Activated CD4-positive, alpha-beta T cell treated with anti-CD3 and anti-CD28 coated beads for 24 hours (primary cell): ENCODE measurements at regions not wholly inside any gene's neighbourhood (a gene's known extent, or its start where the extent isn't known, plus 50 kb on each side); places are given as distances from the start of the nearest gene placed in this dataset.

Experiments
- DNase-seq, 2 donors: peaks; one replicate each; pipeline ENCODE4 v3.0.0-alpha.2; 2020; ENCODE audit warnings: low read depth in 2 of 2

- DNase-seq = no peak
These were observed 176.3 kb upstream of the TCERG1L start for GRCh38 chr10:131487822-131488221.

DNA sequence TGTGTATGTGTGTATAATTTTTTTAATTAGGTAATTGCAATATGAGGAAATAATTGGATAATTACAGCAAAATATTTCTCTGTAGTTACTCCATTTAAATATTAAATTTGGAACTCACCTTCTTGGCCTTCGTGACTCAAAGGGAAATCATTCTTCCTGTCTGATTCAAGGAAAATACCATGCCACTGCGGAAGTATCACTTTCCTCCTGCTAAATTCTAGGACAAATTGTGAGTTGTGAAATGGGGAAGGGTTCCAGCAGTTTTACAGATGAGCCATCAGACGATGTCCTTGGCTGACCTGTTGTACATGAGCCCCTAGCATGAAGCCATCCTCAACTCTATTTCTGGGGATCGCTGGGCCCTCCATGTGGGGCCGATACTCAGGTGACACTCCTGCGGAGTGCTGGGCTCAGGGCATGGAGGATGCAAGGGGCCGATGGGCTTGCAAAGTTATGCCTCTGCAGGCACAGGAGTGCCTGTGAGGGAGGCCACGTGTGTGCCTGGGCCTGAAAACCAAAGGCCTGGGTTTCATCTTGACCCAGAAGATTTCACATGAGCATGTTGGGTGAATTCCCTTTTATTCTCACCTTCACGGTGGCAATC, 179.6 kb upstream of the TCERG1L start:
- no peak for DNase-seq

DNA sequence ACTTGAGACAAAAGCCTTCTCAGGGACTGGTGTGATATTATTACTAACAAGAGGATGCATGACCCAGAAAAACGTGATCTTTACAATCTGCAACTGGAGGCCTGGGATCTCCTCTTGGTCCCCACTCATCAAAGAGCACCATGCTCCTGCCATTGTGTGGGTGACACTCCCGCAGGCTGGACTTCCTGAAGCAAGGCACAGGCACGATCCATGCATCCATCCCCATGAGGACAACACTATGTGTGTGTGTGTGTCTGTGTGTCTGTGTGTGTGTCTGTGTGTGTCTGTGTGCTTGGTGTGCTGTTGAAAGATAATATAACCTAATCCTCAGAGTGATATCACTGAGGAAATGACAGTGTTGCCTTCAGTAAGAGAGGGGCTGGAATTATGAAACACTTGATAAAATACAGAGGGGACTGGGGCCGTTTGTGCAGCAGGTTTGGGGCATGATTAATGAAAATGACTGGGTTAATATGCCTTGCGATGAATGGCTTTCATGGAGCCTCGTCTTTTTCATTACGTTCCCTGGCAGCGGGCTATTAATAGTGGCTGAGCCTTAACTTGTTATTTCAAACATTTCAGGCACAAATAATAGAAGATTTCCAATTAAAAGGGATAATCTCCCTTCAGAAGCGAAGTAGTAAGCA, 180.8 kb upstream of the TCERG1L start:
- no peak for DNase-seq

DNA sequence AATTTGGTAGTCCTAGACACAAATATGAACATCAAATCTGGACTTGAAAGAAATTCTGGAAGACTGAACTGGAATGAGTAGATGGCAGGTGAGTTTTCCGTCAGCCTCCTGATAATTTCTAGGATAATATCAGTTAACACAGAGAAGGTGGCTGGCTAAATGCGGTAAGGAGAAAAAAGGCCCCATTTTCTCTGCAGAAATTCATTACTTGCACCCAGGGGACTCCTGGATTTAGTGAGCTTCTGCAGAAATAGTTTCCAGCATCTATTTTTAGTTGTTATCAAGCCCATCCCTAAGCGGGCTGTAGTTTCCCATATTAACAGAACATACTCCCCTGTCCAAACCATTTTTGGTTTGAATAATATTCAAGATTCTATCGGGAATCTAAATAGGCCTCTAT, 181.9 kb upstream of the TCERG1L start:
- DNase-seq = no peak

DNA sequence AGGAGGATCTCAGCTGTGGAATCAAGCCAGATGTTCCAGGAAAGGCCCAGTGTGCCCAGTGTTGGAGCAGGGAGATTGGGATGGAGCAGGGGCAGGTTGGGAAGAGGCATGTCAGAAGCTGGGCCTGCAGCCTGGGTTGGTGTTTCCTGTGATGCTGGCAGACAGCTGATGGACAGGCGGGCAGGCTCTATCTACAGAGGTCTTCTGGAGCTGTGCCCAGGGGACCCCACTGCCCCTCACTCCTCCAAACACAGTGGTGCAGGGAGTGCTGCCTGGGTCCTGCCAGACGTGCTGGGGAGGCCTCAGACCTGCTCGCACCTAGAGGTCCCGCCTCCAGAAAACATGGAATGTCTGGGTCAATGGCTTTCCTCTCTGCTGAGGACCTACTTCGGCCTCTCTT, 182.9 kb upstream of the TCERG1L start:
- no peak for DNase-seq

DNA sequence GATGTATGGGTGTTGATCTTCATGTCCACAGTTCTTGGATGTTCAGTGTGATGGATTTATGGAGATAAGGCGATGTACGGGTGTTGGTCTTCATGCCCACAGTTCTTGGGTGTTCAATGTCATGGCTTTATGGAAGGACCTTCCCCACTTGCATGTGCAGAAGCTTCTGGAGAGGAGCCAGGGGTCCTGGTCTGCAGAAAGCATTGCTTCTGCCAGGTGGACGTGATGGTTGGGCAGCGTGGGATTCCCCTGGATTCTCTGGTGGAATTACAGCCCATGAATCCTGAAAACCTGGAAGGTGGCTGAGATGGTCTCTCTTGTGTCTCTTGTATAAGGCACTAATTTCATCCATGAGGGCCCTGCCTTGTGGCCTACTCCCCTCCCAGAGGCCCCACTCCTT, 183.7 kb upstream of the TCERG1L start:
- DNase-seq = no peak

DNA sequence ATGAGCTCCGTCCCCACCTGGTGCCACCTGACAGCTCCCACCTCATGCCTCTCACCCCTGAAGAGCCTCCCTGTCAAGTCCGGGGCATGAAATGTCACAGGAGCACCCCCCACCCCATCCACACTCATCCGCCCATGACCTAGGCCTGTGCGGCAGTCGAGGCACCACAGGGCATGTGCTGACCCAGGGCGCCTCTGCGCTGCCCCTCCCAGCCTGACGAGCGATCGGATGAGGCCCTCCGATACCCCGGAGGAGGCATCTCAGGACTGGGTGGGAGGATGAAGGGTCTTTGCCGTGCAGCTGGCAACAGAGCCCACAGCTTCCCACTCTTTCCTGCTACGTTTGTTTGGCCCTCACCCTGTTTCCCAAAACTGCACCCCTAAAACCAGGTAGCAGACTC, 184.4 kb upstream of the TCERG1L start:
- no peak for DNase-seq

- no peak for DNase-seq
These were observed 185.0 kb upstream of the TCERG1L start for GRCh38 chr10:131496351-131497052.

GRCh38 chr10:131499566-131499965, 188.0 kb upstream of the TCERG1L start:
- no peak for DNase-seq

DNA sequence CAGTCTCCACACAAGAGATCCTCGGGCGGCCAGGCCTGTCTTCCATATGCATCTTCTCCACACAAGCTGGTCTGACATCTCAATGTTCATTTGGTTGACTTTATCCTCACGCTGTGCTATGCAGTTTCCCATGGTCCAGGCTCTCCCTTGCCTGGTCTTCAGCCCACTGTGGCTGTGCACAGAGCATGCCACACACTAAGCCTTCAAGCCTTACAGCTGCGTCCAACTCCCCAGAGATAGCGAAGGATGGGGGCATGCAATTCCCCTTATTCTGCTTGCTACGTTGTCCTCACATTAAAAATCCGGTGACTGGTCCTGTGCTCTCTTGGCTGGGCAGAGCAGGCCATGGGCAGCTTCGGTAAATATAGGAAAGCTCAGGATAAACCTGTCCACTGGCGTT, 188.7 kb upstream of the TCERG1L start:
- no peak for DNase-seq

DNA sequence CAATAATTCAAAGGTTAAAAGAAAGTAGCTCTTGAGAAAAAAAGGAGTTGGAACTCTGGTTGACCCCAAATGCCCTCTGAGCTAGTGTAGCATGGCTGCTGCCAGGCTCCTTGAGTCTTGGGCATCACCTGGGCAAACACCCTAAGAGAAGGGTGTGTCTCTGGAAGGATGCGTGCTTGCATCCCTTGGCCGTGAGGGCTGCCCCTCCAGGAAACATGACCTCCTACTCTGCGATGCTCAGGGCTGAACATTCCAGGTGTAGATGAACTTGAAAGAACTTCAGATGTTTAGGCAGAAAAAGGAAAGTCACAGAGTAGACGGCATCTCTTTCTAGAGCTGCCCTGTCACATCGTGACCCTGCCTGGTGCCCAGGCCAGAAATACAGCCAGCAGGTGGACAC, 189.4 kb upstream of the TCERG1L start:
- no peak for DNase-seq

DNA sequence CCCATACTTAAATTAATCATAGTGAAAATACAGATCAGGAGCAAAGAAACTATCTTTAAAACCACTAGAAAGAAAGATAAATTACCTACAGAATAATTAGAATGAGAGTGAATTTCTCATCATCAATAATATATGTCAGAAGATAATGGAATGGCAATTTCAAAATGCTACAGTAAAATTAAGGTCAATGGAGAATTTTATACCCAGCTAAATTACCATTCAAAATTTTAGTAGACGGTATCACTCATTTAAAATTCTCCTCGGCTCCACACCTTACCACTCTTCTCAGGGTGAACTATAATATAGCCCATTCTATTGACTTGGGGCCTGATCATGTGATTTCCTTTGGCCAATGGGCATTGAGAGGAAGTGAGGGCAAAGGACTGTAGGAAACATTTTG, 192.5 kb upstream of the TCERG1L start:
- DNase-seq = no peak

GRCh38 chr10:131511391-131511790, 199.9 kb upstream of the TCERG1L start:
- no peak for DNase-seq

DNA sequence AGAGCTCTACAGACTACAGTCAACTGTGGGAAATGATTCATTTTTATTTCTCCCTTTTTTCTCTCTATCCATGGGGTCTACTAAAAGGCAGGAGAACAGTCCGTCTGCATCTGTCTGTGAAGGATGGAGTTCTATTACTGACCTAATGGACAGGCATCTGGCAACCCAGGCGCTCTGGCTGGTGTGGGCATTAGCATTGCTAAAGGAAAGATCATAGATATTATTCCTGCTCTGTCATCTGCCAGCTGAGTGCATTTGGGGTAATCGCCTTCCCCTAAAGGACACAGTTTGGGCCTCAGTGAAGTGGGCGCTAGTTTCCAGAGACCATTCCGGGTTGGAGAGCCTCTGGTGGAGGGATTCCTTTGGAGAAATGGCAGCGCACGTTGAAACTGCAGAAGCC, 201.3 kb upstream of the TCERG1L start:
- DNase-seq = no peak

GRCh38 chr10:131513445-131513844, 201.9 kb upstream of the TCERG1L start:
- DNase-seq = no peak

DNA sequence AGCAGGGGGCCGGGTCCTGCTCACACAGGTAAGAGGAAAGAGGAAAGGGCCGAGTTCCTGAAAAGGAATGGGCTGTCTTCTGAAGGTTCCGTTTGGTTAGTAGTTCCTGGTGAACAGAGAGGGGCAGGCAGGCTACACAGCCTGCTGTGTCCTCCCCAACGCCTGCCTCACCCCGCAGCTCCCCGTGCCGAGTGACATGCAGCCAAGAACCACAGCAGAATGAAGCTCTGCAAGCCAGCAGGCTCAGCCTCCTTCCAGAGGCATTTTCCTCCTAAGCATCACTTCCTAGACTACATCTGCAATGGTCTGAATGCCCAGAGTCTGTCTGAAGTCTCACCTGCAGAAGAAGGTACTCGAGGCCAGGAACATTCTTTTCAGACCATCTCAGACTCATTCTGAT, 202.4 kb upstream of the TCERG1L start:
- no peak for DNase-seq

- DNase-seq = no peak
These were observed 202.9 kb upstream of the TCERG1L start for GRCh38 chr10:131514454-131514853.

- DNase-seq = no peak
These were observed 204.8 kb upstream of the TCERG1L start for GRCh38 chr10:131516285-131516684.

- DNase-seq = no peak
These were observed 206.3 kb upstream of the TCERG1L start for GRCh38 chr10:131517781-131518180.

- no peak for DNase-seq
These were observed 208.4 kb upstream of the TCERG1L start for GRCh38 chr10:131519723-131520605.

DNA sequence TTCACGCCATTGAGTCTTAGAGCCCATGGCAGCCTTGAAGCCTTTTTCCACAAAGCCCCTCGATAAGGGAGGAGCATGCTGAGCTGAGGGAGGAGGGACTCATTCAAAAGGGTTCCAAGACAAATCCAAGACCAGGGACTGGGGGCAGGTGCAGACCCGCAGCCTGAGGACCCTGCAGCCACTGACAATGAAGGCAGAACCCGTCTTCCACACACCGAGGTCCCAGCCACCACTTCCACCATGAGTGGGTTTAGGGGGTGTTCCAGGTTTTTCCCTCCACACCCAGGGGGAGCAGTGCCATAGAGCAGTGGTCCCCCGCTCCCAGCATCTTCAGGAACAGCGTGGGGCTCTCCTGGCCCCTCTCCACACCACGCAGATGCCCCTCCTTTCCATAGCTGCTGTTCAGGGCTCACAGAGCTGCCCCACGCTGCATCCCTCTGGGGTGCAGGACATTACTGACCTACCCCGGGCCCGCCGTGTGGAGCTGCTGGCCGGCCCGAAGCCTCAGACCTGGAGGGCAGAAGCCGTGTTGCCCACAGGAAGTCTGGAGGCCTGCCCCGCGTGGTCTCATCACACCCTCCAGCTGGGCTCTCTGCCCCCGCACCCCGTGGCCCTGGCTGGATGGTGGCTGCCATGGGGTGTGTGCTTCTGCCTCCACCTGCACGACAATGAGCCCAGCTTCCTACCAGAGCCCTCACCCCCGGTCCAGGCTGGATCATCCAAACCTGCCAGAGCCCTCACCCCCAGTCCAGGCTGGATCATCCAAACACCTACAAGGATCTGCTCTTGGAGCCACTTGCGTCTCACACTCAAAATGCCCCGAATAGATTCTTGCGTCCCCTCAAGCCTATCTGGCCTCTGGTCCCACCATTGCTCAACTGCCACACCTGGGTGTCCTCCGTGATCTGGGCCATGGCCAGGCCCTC, 220.0 kb upstream of the TCERG1L start:
- no peak for DNase-seq
